Panc1 (cell line): ENCODE measurements at regions not wholly inside any gene's neighbourhood (a gene's known extent, or its start where the extent isn't known, plus 50 kb on each side); places are given as distances from the start of the nearest gene placed in this dataset.

Source experiments
- ATAC-seq: fragments of 200-7000 bp; cut with Tn5 transposase; 2 replicates; pipeline ENCODE4 v1.9.1; 2020; ENCODE audit warnings: mild to moderate bottlenecking, moderate library complexity
- BruUV-seq: library from RNA; stranded (reverse); fragments of 400-500 nt; replicated peaks from 2 replicates; lab custom pipeline; 2021; lab: Mats Ljungman, UMichigan
- CTCF ChIA-PET: fragments of 300-600 bp; sonication (Branson Sonifier 250); formaldehyde crosslinking; loops from one replicate; lab custom pipeline; 2022; ENCODE audit warnings: antibody characterized with exemption; lab: Charles Lee
- POLR2A ChIA-PET: fragments of 300-600 bp; sonication (Branson Sonifier 250); formaldehyde crosslinking; loops from one replicate; lab custom pipeline; 2022; ENCODE audit warnings: antibody characterized with exemption; lab: Charles Lee
- DNase-seq: peaks from one replicate; pipeline ENCODE4 v3.0.0-alpha.2; 2010; ENCODE audit warnings: low read depth, low spot score
- H3K27ac ChIP-seq: 2 replicates; pipeline ENCODE4 v1.5.1; 2011; ENCODE audit warnings: mild to moderate bottlenecking, low read length, inconsistent platforms
- H3K27me3 ChIP-seq: fragments of 200-500 bp; sonication (Bioruptor generic); 2 replicates; pipeline ENCODE4 v1.6.0; 2014; ENCODE audit warnings: low read length, inconsistent platforms; ENCODE audit not compliant: control insufficient read depth, insufficient read depth
- H3K36me3 ChIP-seq: fragments of 200-500 bp; sonication (Bioruptor generic); 2 replicates; pipeline ENCODE4 v1.5.1; 2014; ENCODE audit warnings: inconsistent platforms, mild to moderate bottlenecking, low read length, moderate library complexity; ENCODE audit not compliant: control insufficient read depth, insufficient read depth
- H3K4me1 ChIP-seq: 2 replicates; pipeline ENCODE4 v1.5.1; 2011; ENCODE audit warnings: inconsistent platforms, mild to moderate bottlenecking, low read length, moderate library complexity; ENCODE audit not compliant: control insufficient read depth, insufficient read depth
- H3K4me3 ChIP-seq, 2 experiments: 2 replicates each; pipeline ENCODE4 v1.5.1; 2011 to 2012; ENCODE audit warnings: low read depth in 2 of 2, low read length in 2 of 2, mild to moderate bottlenecking in 2 of 2, inconsistent platforms in 1 of 2, moderate library complexity in 1 of 2
- H3K9me3 ChIP-seq: fragments of 200-500 bp; sonication (Bioruptor generic); 2 replicates; pipeline ENCODE4 v1.5.1; 2014; ENCODE audit warnings: low read depth, mild to moderate bottlenecking, inconsistent platforms, low read length, moderate library complexity; ENCODE audit not compliant: control insufficient read depth, insufficient read depth
- CTCF ChIP-seq: fragments of 450-650 bp; IDR thresholded peaks from 2 replicates; pipeline ENCODE4 v1.5.1; 2017; ENCODE audit warnings: mild to moderate bottlenecking
- POLR2AphosphoS5 ChIP-seq: IDR thresholded peaks from 2 replicates; pipeline ENCODE4 v1.6.1; 2012; ENCODE audit warnings: mild to moderate bottlenecking, low read depth, low read length, moderate library complexity
- REST ChIP-seq, 2 experiments: IDR thresholded peaks; 2 replicates each; pipeline ENCODE4 v1.6.1; 2011 to 2012; ENCODE audit warnings: low read depth in 2 of 2, control low read depth in 1 of 2, low read length in 1 of 2, mild to moderate bottlenecking in 1 of 2, moderate library complexity in 1 of 2; ENCODE audit not compliant: insufficient read depth in 1 of 2
- SIN3A ChIP-seq: IDR thresholded peaks from 2 replicates; pipeline ENCODE4 v1.6.1; 2012; ENCODE audit warnings: low read depth, mild to moderate bottlenecking, low read length, moderate library complexity, borderline replicate concordance; ENCODE audit not compliant: insufficient read depth
- TCF7L2 ChIP-seq: IDR thresholded peaks from 2 replicates; pipeline ENCODE4 v1.6.1; 2011; ENCODE audit warnings: mild to moderate bottlenecking, low read depth, low read length, inconsistent platforms
- in situ Hi-C: cut with HindIII; loops from 2 replicates; pipeline ENCODE4 v1.10.0; 2016; ENCODE audit warnings: low sequenced_read_pairs, low pct_unique_long_range_greater_than_20kb
- intact Hi-C: fragments of 100-400 bp; cut with micrococcal nuclease; formaldehyde crosslinking; loops from one replicate; pipeline ENCODE4 v1.10.0; 2022; ENCODE audit not compliant: unreplicated experiment

- Histone ChIP-seq H3K27me3 (no peaks in the 10 kb centered on the region), H3K4me3 (no peak overlapping the region), H3K9me3 (peaks cover 3% of the 10 kb centered on the region; the same call in 1 of the 2 replicates), H3K36me3 (no peaks in the 10 kb centered on the region), H3K27ac (no peak overlapping the region), H3K4me1 (no peaks in the 10 kb centered on the region)
- ATAC-seq (no peak), DNase-seq (no peak)
- no TSS peak for BruUV-seq
- POLR2A ChIA-PET: interaction anchor here (0.7 kb wide), 1 partner anchor 1793 kb away, joined by 6 read pairs; no protein-coding TSS in a partner anchor
- TF ChIP-seq CTCF (no peak), POLR2AphosphoS5 (no peak), SIN3A (no peak), TCF7L2 (no peak), REST (IDR thresholded peaks at IDR 0.05; ENCODE audit: insufficient read depth in 1 of 2, low read depth in 2 of 2, low read length in 1 of 2) (no peak)
- in situ Hi-C loops (no loop called here), intact Hi-C loops (no loop called here)
- CTCF ChIA-PET: no interaction called here
Observed at GRCh38 chr5:123943151-123943550, 431.2 kb downstream of the CSNK1G3 start.

GRCh38 chr5:123940416-123940815 is 428.4 kb downstream of the CSNK1G3 start:
- intact Hi-C loops: no loop called here
- peak overlapping the region; percentile 8; the same call in 1 of the 2 replicates for H3K27ac ChIP-seq
- no TSS peak for BruUV-seq
- ChIA-PET POLR2A (no interaction called here), CTCF (no interaction called here)
- H3K4me3 ChIP-seq: no peak overlapping the region
- DNase-seq: no peak
- H3K27me3 ChIP-seq: no peaks in the 10 kb centered on the region
- peaks cover 10% of the 10 kb centered on the region; the same call in 1 of the 2 replicates for H3K9me3 ChIP-seq
- no peak for TF ChIP-seq SIN3A
- TF ChIP-seq TCF7L2: no peak
- no peak for TF ChIP-seq REST (IDR thresholded peaks at IDR 0.05; ENCODE audit: insufficient read depth in 1 of 2, low read depth in 2 of 2, low read length in 1 of 2)
- no peak for TF ChIP-seq POLR2AphosphoS5
- no peak for TF ChIP-seq CTCF
- in situ Hi-C loops: no loop called here
- no peaks in the 10 kb centered on the region for H3K4me1 ChIP-seq
- no peak for ATAC-seq
- no peaks in the 10 kb centered on the region for H3K36me3 ChIP-seq
